Trophoblast cell (in vitro differentiated cells and primary cell): ENCODE measurements at regions not wholly inside any gene's neighbourhood (a gene's known extent, or its start where the extent isn't known, plus 50 kb on each side); places are given as distances from the start of the nearest gene placed in this dataset.
A peak's percentile ranks its signal among the peaks of the same experiment; 100 is the strongest.
"Not testable (repeated sequence)": the region's sequence is repeated elsewhere in the genome, so short reads cannot be mapped to it uniquely, and the experiment has no call there.

Source experiments
- DNase-seq, 2 donors: peaks; one replicate each; pipeline ENCODE4 v3.0.0-alpha.2; 2016
- H2AFZ ChIP-seq: 2 replicates; pipeline ENCODE4 v1.6.1; 2013; ENCODE audit warnings: low read length, moderate library complexity, mild to moderate bottlenecking; ENCODE audit not compliant: insufficient read depth, poor library complexity
- H2AK5ac ChIP-seq: 2 replicates; pipeline ENCODE4 v1.6.1; 2013; ENCODE audit warnings: mild to moderate bottlenecking, low read length
- H2BK120ac ChIP-seq: 2 replicates; pipeline ENCODE4 v1.6.1; 2013; ENCODE audit warnings: low read length, mild to moderate bottlenecking, moderate library complexity; ENCODE audit not compliant: insufficient read depth, poor library complexity
- H2BK12ac ChIP-seq: 2 replicates; pipeline ENCODE4 v1.6.1; 2013; ENCODE audit warnings: mild to moderate bottlenecking, low read length, moderate library complexity
- H2BK5ac ChIP-seq: 2 replicates; pipeline ENCODE4 v1.6.1; 2013; ENCODE audit warnings: low read length, low read depth, moderate library complexity, mild to moderate bottlenecking; ENCODE audit not compliant: poor library complexity
- H3K14ac ChIP-seq: 2 replicates; pipeline ENCODE4 v1.6.1; 2013; ENCODE audit warnings: mild to moderate bottlenecking, low read length
- H3K18ac ChIP-seq: 2 replicates; pipeline ENCODE4 v1.6.1; 2013; ENCODE audit warnings: mild to moderate bottlenecking, low read length
- H3K23ac ChIP-seq: 2 replicates; pipeline ENCODE4 v1.6.1; 2013; ENCODE audit warnings: low read length
- H3K27ac ChIP-seq: 2 replicates; pipeline ENCODE4 v1.5.1; 2013; ENCODE audit warnings: low read depth, mild to moderate bottlenecking, inconsistent platforms, low read length, moderate library complexity
- H3K27me3 ChIP-seq: 2 replicates; pipeline ENCODE4 v1.6.1; 2013; ENCODE audit warnings: inconsistent platforms, mild to moderate bottlenecking, low read length, moderate library complexity; ENCODE audit not compliant: insufficient read depth
- H3K36me3 ChIP-seq, 2 experiments: 1 replicate in 1 of 2; 2 replicates in 1 of 2; pipeline ENCODE4 v1.6.1; 2013; ENCODE audit warnings: low read length in 2 of 2, mild to moderate bottlenecking in 2 of 2, moderate library complexity in 1 of 2; ENCODE audit not compliant: insufficient read depth in 2 of 2, control insufficient read depth in 1 of 2
- H3K4ac ChIP-seq: 2 replicates; pipeline ENCODE4 v1.6.1; 2013; ENCODE audit warnings: low read depth, mild to moderate bottlenecking, low read length, moderate library complexity
- H3K4me1 ChIP-seq, 2 experiments: 1 replicate in 1 of 2; 2 replicates in 1 of 2; pipeline ENCODE4 v1.6.1; 2013; ENCODE audit warnings: low read length in 2 of 2, mild to moderate bottlenecking in 2 of 2, moderate library complexity in 1 of 2; ENCODE audit not compliant: insufficient read depth in 2 of 2, control insufficient read depth in 1 of 2
- H3K4me2 ChIP-seq: 2 replicates; pipeline ENCODE4 v1.6.1; 2013; ENCODE audit warnings: inconsistent platforms, mild to moderate bottlenecking, low read length, moderate library complexity
- H3K4me3 ChIP-seq: 2 replicates; pipeline ENCODE4 v1.5.1; 2013; ENCODE audit warnings: mild to moderate bottlenecking, low read depth, low read length, inconsistent platforms
- H3K79me1 ChIP-seq: one replicate; pipeline ENCODE4 v1.6.1; 2013; ENCODE audit warnings: low read length
- H3K79me2 ChIP-seq: 2 replicates; pipeline ENCODE4 v1.6.1; 2013; ENCODE audit warnings: low read length, mild to moderate bottlenecking; ENCODE audit not compliant: control insufficient read depth, insufficient read depth, poor library complexity
- H3K9ac ChIP-seq: 2 replicates; pipeline ENCODE4 v1.6.1; 2013; ENCODE audit warnings: mild to moderate bottlenecking, low read length
- H3K9me3 ChIP-seq: 2 replicates; pipeline ENCODE4 v1.6.1; 2013; ENCODE audit warnings: low read depth, mild to moderate bottlenecking, control low read depth, inconsistent platforms, low read length; ENCODE audit not compliant: insufficient read depth
- H4K12ac ChIP-seq: 2 replicates; pipeline ENCODE4 v1.6.1; 2013; ENCODE audit warnings: low read depth, mild to moderate bottlenecking, low read length, moderate library complexity
- H4K8ac ChIP-seq: 2 replicates; pipeline ENCODE4 v1.6.1; 2013; ENCODE audit warnings: low read depth, mild to moderate bottlenecking, low read length, moderate library complexity
- H4K91ac ChIP-seq: one replicate; pipeline ENCODE4 v1.6.1; 2013; ENCODE audit warnings: low read depth, mild to moderate bottlenecking, low read length, moderate library complexity
- WGBS: extraction: QIAGEN DNeasy Blood & Tissue Kit; methylation state at CpG from one replicate; pipeline ENCODE4 v1.1.7; 2013; ENCODE audit warnings: missing lambda C conversion rate; ENCODE audit not compliant: insufficient read length, insufficient coverage; ENCODE audit errors: extremely low coverage; 5-methylcytosine and 5-hydroxymethylcytosine counted together

DNA sequence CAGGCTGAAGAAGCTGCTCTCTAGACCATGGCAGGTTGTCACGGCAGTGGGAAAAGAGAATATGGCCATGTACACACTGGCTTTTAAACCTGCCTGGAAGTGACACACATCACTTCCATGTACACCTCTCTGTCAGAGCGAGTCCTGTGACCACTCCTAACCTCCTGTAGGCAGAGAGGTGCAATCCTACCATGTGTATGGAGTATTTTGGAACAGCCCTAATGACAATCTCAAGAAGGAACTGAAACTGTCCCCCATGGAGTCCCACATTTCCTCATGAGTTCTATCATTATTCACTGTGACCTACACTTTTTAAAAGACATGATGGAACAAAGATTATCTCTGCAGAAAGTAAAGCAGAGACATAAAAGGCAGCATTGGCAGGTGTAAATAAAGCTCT is 153.4 kb upstream of the PFN2 start:
- Histone ChIP-seq H3K79me2 (no peaks in the 10 kb centered on the region), H3K36me3 (no peaks in the 10 kb centered on the region), H3K27ac (no peak overlapping the region), H2BK5ac (no peak overlapping the region), H3K4me1 (peaks cover 2 to 5% of the 10 kb centered on the region in 2 experiments), H2AFZ (no peak overlapping the region), H3K18ac (no peak overlapping the region), H3K4me3 (no peak overlapping the region), H2AK5ac (no peak overlapping the region), H2BK120ac (no peak overlapping the region), H3K14ac (no peak overlapping the region), H3K9me3 (peaks cover 2% of the 10 kb centered on the region), H4K91ac (no peak overlapping the region), H3K4ac (no peak overlapping the region), H4K8ac (no peak overlapping the region), H3K27me3 (no peaks in the 10 kb centered on the region), H4K12ac (no peak overlapping the region), H3K9ac (no peak overlapping the region), H3K79me1 (no peaks in the 10 kb centered on the region), H2BK12ac (no peak overlapping the region), H3K4me2 (no peak overlapping the region), H3K23ac (no peak overlapping the region)
- no peak for DNase-seq
- no CpG with 5 or more reads among the region's 2 CpGs for WGBS

DNA sequence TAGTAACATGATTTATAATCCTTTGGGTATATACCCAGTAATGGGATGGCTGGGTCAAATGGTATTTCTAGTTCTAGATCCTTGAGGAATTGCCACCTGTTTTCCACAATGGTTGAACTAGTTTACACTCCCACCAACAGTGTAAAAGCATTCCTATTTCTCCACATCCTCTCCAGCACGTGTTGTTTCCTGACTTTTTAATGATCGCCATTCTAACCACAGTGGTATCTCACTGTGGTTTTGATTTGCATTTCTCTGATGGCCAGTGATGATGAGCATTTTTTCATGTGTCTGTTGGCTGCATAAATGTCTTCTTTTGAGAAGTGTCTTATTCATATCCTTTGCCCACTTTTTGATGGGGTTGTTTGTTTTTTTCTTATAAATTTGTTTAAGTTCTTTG is 152.6 kb upstream of the PFN2 start:
- not testable (repeated sequence) for H2AK5ac ChIP-seq, H2BK12ac ChIP-seq, H4K91ac ChIP-seq, H3K4me1 ChIP-seq, H3K4me3 ChIP-seq, H3K36me3 ChIP-seq, H2BK5ac ChIP-seq, H2BK120ac ChIP-seq, H3K79me1 ChIP-seq, H3K4me2 ChIP-seq, DNase-seq, H3K9me3 ChIP-seq, H3K79me2 ChIP-seq, H4K12ac ChIP-seq, H3K9ac ChIP-seq, H3K14ac ChIP-seq, H2AFZ ChIP-seq, H3K18ac ChIP-seq, H3K27ac ChIP-seq, H3K4ac ChIP-seq, H3K27me3 ChIP-seq, H4K8ac ChIP-seq, H3K23ac ChIP-seq
- WGBS, result no CpG with 5 or more reads among the region's 2 CpGs

DNA sequence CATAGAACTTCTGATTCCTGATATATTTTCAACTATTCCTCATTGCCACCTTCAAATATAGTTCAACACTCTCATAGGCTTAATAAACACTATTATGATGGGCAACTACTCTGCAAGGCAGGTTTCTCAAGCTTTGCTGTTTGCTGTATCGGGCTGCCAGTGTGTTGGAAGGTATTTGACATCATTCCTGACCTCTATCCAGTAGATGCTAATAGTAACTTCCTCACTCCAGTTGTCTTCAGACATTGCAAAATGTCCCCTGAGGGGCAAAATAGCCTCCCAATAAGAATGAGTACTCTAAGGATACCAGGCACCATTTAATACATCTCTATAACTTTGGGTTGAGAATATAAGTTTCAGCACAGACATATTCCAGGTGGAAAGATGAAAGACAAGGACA is 147.5 kb upstream of the PFN2 start:
- Histone ChIP-seq H3K79me2 (no peaks in the 10 kb centered on the region), H3K9me3 (peaks cover 2% of the 10 kb centered on the region), H3K27me3 (no peaks in the 10 kb centered on the region), H3K79me1 (peaks cover 8% of the 10 kb centered on the region), H3K36me3 (no peaks in the 10 kb centered on the region), H4K8ac (no peak overlapping the region), H3K27ac (no peak overlapping the region), H2AFZ (no peak overlapping the region), H4K91ac (no peak overlapping the region), H3K4ac (no peak overlapping the region), H3K4me2 (no peak overlapping the region), H3K4me1 (peaks cover 8 to 17% of the 10 kb centered on the region in 2 experiments), H3K14ac (no peak overlapping the region), H3K4me3 (no peak overlapping the region), H2BK120ac (no peak overlapping the region), H3K9ac (no peak overlapping the region), H3K18ac (no peak overlapping the region), H2AK5ac (no peak overlapping the region), H4K12ac (no peak overlapping the region), H2BK5ac (no peak overlapping the region), H3K23ac (no peak overlapping the region), H2BK12ac (no peak overlapping the region)
- no CpG with 5 or more reads among the region's 1 CpG for WGBS
- peak in 1 of 2 donors; percentile 73 for DNase-seq

DNA sequence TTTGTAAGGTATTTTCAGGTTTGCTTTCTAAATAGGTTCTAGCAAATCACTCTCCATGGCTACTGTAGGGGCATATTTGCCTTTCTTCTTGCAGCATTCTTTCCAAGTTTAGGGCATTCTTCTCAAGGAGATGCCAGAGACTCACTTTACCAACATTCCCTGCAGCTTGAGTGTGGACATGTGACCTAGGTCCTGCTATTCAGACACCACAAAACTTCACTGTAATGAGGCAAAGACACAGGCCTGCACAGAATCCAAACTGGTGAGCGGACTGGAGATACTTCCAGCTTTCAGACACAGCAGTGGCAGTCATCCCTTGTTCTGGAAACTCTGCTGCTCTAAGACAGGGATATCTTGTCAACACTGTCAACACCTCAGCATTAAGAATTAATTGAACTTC is 146.4 kb upstream of the PFN2 start:
- no peaks in the 10 kb centered on the region for H3K79me2 ChIP-seq
- peak overlapping the region; percentile 36 for H2BK120ac ChIP-seq
- H4K8ac ChIP-seq, result no peak overlapping the region
- H4K12ac ChIP-seq, result no peak overlapping the region
- peak overlapping the region; percentile 8 for H3K27ac ChIP-seq
- H3K14ac ChIP-seq, result no peak overlapping the region
- H2BK5ac ChIP-seq, result no peak overlapping the region
- no CpG with 5 or more reads among the region's 1 CpG for WGBS
- H3K4me1 ChIP-seq, result peaks cover 8 to 17% of the 10 kb centered on the region in 2 experiments
- H3K4me3 ChIP-seq, result no peak overlapping the region
- H3K36me3 ChIP-seq, result no peaks in the 10 kb centered on the region
- no peaks in the 10 kb centered on the region for H3K9me3 ChIP-seq
- no peaks in the 10 kb centered on the region for H3K27me3 ChIP-seq
- H2AFZ ChIP-seq, result no peak overlapping the region
- no peak overlapping the region for H2BK12ac ChIP-seq
- H3K9ac ChIP-seq, result no peak overlapping the region
- DNase-seq, result peak in 1 of 2 donors; percentile 53
- no peak overlapping the region for H4K91ac ChIP-seq
- H2AK5ac ChIP-seq, result no peak overlapping the region
- no peak overlapping the region for H3K18ac ChIP-seq
- H3K23ac ChIP-seq, result no peak overlapping the region
- H3K79me1 ChIP-seq, result peaks cover 8% of the 10 kb centered on the region
- H3K4ac ChIP-seq, result no peak overlapping the region
- H3K4me2 ChIP-seq, result no peak overlapping the region
